Mucosa of rectum (tissue), 2 donors: ENCODE measurements at regions not wholly inside any gene's neighbourhood (a gene's known extent, or its start where the extent isn't known, plus 50 kb on each side); places are given as distances from the start of the nearest gene placed in this dataset.

Source experiments
- H3K27ac ChIP-seq, 2 donors: one replicate each; pipeline ENCODE4 v1.7.0; 2013; ENCODE audit warnings: inconsistent platforms in 2 of 2, low read depth in 2 of 2, low read length in 2 of 2
- H3K27me3 ChIP-seq, 2 donors: one replicate each; pipeline ENCODE4 v1.7.0; 2013; ENCODE audit warnings: low read length in 2 of 2; ENCODE audit not compliant: control insufficient read depth in 2 of 2, insufficient read depth in 2 of 2
- H3K36me3 ChIP-seq, 2 donors: one replicate each; pipeline ENCODE4 v1.7.0; 2013; ENCODE audit warnings: low read length in 2 of 2; ENCODE audit not compliant: control insufficient read depth in 2 of 2, insufficient read depth in 2 of 2
- H3K4me1 ChIP-seq, 2 donors: one replicate each; pipeline ENCODE4 v1.7.0; 2013; ENCODE audit warnings: low read length in 2 of 2, mild to moderate bottlenecking in 1 of 2; ENCODE audit not compliant: control insufficient read depth in 2 of 2, insufficient read depth in 2 of 2
- H3K4me3 ChIP-seq, 2 donors: one replicate each; pipeline ENCODE4 v1.7.0; 2013; ENCODE audit warnings: low read length in 2 of 2
- H3K9ac ChIP-seq, 2 donors: one replicate each; pipeline ENCODE4 v1.7.0; 2013; ENCODE audit warnings: low read length in 2 of 2, low read depth in 1 of 2, mild to moderate bottlenecking in 1 of 2
- H3K9me3 ChIP-seq, 2 donors: one replicate each; pipeline ENCODE4 v1.7.0; 2013; ENCODE audit warnings: low read length in 2 of 2; ENCODE audit not compliant: control insufficient read depth in 2 of 2
- donor health status: healthy.
- donor health status: Normal muscosa, but diverticular disease.

- Histone ChIP-seq H3K4me1 (no peaks in the 10 kb centered on the region), H3K27ac (no peak overlapping the region), H3K27me3 (peaks cover 2 to 3% of the 10 kb centered on the region in 2 donors), H3K36me3 (no peaks in the 10 kb centered on the region), H3K9me3 (no peaks in the 10 kb centered on the region), H3K4me3 (no peak overlapping the region), H3K9ac (no peak overlapping the region)
Measured at GRCh38 chr11:116602637-116602942, 170.2 kb downstream of the BUD13 start.

GRCh38 chr11:116601814-116602636 lies 170.8 kb downstream of the BUD13 start:
- H3K27me3 ChIP-seq: peaks cover 2 to 3% of the 10 kb centered on the region in 2 donors
- H3K27ac ChIP-seq: no peak overlapping the region

DNA sequence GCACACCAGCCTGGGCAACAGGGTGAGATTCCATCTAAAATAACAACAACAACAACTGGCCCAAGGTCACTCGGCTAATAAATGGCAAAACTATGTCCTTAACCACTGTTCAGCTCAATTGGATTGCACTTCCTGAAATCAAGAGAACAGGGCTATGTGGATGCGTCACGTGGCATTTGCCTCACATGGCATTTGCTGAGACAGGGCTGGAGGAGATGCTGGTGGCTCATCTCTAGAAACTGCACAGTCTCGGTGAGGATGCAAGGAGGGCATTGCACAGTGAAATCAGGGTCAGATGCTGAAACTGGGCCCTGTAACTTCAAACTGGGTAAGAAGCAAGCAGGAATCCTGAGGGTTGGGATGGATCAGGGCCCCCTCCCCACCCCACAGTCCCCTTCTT lies 171.9 kb downstream of the BUD13 start:
- no peak overlapping the region for H3K27ac ChIP-seq
- H3K9me3 ChIP-seq: no peaks in the 10 kb centered on the region
- H3K4me1 ChIP-seq: no peaks in the 10 kb centered on the region
- no peaks in the 10 kb centered on the region for H3K36me3 ChIP-seq
- peaks cover 2 to 3% of the 10 kb centered on the region in 2 donors for H3K27me3 ChIP-seq
- no peak overlapping the region for H3K9ac ChIP-seq
- no peak overlapping the region for H3K4me3 ChIP-seq

More at GRCh38 chr11:116601814-116602636, 170.8 kb downstream of the BUD13 start:
- Histone ChIP-seq H3K36me3 (no peaks in the 10 kb centered on the region), H3K4me3 (no peak overlapping the region), H3K9ac (no peak overlapping the region), H3K9me3 (no peaks in the 10 kb centered on the region), H3K4me1 (no peaks in the 10 kb centered on the region)

DNA sequence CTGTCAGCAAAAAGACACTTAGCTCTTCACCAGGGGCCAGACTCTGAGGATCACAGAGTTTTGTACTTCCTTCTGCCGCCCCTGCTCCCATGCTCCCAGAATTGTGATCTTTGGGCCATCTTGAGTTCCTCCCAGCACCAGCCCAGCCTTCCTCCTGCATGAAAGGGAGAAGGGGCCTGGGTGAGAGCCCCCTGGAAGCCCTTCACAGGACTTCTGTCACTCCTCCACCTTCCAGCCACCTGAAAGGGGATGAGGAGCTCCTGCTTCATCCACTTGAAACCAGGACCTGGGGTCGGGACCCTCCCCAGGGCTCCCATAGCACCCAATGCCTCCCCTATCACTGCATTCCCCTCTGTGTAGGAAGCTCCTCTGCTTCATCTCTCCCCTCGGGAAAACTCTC lies 174.2 kb downstream of the BUD13 start:
- no peaks in the 10 kb centered on the region for H3K36me3 ChIP-seq
- no peak overlapping the region for H3K4me3 ChIP-seq
- H3K4me1 ChIP-seq: no peaks in the 10 kb centered on the region
- no peaks in the 10 kb centered on the region for H3K9me3 ChIP-seq
- peaks cover 2 to 3% of the 10 kb centered on the region in 2 donors for H3K27me3 ChIP-seq
- H3K27ac ChIP-seq: no peak overlapping the region
- no peak overlapping the region for H3K9ac ChIP-seq

GRCh38 chr11:116598036-116598435 lies 174.8 kb downstream of the BUD13 start:
- no peaks in the 10 kb centered on the region for H3K9me3 ChIP-seq
- no peaks in the 10 kb centered on the region for H3K4me1 ChIP-seq
- H3K9ac ChIP-seq: no peak overlapping the region
- H3K36me3 ChIP-seq: no peaks in the 10 kb centered on the region
- no peak overlapping the region for H3K27ac ChIP-seq
- H3K27me3 ChIP-seq: peaks cover 2 to 3% of the 10 kb centered on the region in 2 donors
- no peak overlapping the region for H3K4me3 ChIP-seq

DNA sequence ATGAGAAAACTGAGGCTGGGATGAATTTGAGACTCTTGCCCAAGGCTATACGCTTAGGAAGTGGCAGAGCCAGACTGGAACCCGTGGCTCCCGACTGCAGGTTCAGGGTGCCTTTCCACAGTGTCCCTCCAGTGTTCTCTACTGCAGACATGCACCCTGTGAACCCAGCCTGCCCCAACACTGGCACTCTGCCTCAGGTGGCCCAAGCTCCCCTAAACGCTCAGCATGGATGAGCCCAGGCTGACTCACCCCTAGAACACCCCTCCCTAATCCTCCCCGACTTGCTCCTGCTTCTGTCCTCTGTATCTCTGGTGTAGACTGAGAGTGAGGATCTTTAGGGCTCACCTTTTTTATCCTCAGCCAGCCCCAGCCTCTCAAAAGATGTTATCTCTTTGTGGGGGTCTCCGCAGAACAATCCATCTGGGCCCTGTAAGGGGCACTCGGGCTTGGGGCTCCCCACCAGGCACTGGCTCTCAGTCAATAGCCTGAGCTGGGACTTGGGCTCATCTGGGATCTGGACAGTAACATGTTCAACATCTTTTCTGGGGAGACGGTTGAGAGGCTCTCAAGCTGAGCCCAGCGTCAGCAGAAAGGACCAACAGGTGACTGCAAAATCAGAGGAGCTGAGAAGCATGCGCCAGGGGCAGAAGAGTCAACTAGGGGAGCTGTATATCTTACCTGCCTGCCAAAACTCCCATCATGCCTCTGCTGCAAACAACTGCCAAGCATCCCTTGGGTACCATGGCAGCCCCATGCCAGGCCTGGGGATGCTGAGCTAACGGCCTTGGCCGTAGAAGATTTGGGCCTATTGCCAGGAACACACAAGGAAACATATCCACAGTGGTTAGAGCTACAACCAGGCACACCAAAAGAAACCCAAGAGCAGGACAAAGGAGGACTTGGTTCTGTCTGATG lies 176.2 kb downstream of the BUD13 start:
- Histone ChIP-seq H3K27me3 (peaks cover 2 to 3% of the 10 kb centered on the region in 2 donors), H3K4me3 (no peak overlapping the region), H3K9ac (no peak overlapping the region), H3K27ac (no peak overlapping the region), H3K9me3 (no peaks in the 10 kb centered on the region), H3K4me1 (no peaks in the 10 kb centered on the region), H3K36me3 (no peaks in the 10 kb centered on the region)

DNA sequence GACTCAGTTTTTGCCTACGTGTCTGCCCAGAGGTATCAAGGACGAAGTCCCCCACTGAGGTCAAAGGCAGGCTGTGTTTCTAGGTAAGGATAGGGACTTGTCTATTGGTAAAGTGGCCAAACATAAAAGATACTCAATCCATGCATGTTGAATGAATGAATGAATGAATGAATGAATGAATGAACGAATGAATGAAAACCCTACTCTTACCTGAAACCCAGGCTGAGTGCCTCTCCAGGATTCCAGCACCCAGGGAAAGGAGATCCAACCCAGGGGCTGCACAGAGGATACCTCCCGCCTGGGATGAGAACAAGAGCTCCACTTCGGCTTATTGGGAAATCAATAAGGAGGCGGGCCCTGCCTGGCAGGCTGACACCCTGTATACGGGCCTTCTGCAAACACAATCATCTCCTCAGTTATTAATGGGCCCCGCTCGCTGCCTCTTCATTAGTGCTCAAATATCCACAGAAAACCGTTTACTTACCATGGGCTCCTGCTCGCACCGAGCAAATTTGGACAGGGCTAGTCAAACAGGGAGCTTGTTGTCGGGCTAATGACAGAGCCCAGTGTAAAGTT lies 177.4 kb downstream of the BUD13 start:
- Histone ChIP-seq H3K4me3 (no peak overlapping the region), H3K36me3 (no peaks in the 10 kb centered on the region), H3K27ac (no peak overlapping the region), H3K27me3 (peaks cover 0 to 3% of the 10 kb centered on the region in 2 donors), H3K4me1 (no peaks in the 10 kb centered on the region), H3K9ac (no peak overlapping the region), H3K9me3 (no peaks in the 10 kb centered on the region)

GRCh38 chr11:116590844-116591570 lies 181.8 kb downstream of the BUD13 start:
- H3K4me1 ChIP-seq: no peaks in the 10 kb centered on the region
- no peaks in the 10 kb centered on the region for H3K27me3 ChIP-seq
- H3K27ac ChIP-seq: no peak overlapping the region
- H3K4me3 ChIP-seq: no peak overlapping the region
- no peak overlapping the region for H3K9ac ChIP-seq
- no peaks in the 10 kb centered on the region for H3K9me3 ChIP-seq
- H3K36me3 ChIP-seq: no peaks in the 10 kb centered on the region

- H3K36me3 ChIP-seq: no peaks in the 10 kb centered on the region
- no peak overlapping the region for H3K4me3 ChIP-seq
- no peaks in the 10 kb centered on the region for H3K27me3 ChIP-seq
- H3K4me1 ChIP-seq: no peaks in the 10 kb centered on the region
- H3K9me3 ChIP-seq: no peaks in the 10 kb centered on the region
- no peak overlapping the region for H3K27ac ChIP-seq
- H3K9ac ChIP-seq: no peak overlapping the region
Measured at GRCh38 chr11:116589402-116589801, 183.4 kb downstream of the BUD13 start.
